Esophagus muscularis mucosa (tissue), 4 donors: ENCODE measurements at regions not wholly inside any gene's neighbourhood (a gene's known extent, or its start where the extent isn't known, plus 50 kb on each side); places are given as distances from the start of the nearest gene placed in this dataset.

Experiments
- DNase-seq: peaks from one replicate; pipeline ENCODE4 v3.0.0-alpha.2; 2017; ENCODE audit errors: extremely low spot score
- H3K27ac ChIP-seq, 4 donors: fragments of 200-600 bp; sonication (generic); replicated peaks in 1 of 4; 1 replicate in 3 of 4; 2 replicates in 1 of 4; pipeline ENCODE4 v1.5.1; 2016 to 2019; ENCODE audit warnings: mild to moderate bottlenecking in 1 of 4
- H3K27me3 ChIP-seq, 4 donors: fragments of 200-600 bp; sonication (generic); one replicate each; pipeline versions ENCODE4 v1.5.1 to v1.6.0; 2016 to 2019
- H3K36me3 ChIP-seq, 4 donors: fragments of 200-600 bp; sonication (generic); one replicate each; pipeline ENCODE4 v1.5.1; 2016 to 2019
- H3K4me1 ChIP-seq, 4 donors: fragments of 200-600 bp; sonication (generic); one replicate each; pipeline ENCODE4 v1.5.1; 2016 to 2019
- H3K4me3 ChIP-seq, 4 donors: fragments of 200-600 bp; sonication (generic); 1 replicate in 2 of 4; 2 replicates in 2 of 4; pipeline ENCODE4 v1.5.1; 2016 to 2019; ENCODE audit warnings: mild to moderate bottlenecking in 4 of 4, moderate library complexity in 1 of 4
- H3K9me3 ChIP-seq, 4 donors: fragments of 200-600 bp; sonication (generic); 1 replicate in 3 of 4; 2 replicates in 1 of 4; pipeline ENCODE4 v1.5.1; 2016 to 2019
- CTCF ChIP-seq, 3 experiments: fragments of 200-600 bp in 2 of 3; fragments of 450-650 bp in 1 of 3; sonication (generic) in 2 of 3; IDR thresholded peaks; one replicate each; pipeline ENCODE4 v1.5.1; 2017 to 2019; ENCODE audit warnings: antibody characterized with exemption in 3 of 3, mild to moderate bottlenecking in 2 of 3, moderate library complexity in 1 of 3
- EP300 ChIP-seq: sonication (generic); formaldehyde crosslinking; IDR thresholded peaks from one replicate; pipeline ENCODE4 v1.6.1; 2017; ENCODE audit warnings: antibody characterized with exemption
- POLR2A ChIP-seq: fragments of 450-650 bp; IDR thresholded peaks from one replicate; pipeline ENCODE4 v1.6.1; 2017; ENCODE audit warnings: antibody characterized with exemption, moderate library complexity, mild to moderate bottlenecking, low read depth
- POLR2AphosphoS5 ChIP-seq, 2 donors: sonication (generic); formaldehyde crosslinking; IDR thresholded peaks; one replicate each; pipeline ENCODE4 v1.6.1; 2017; ENCODE audit warnings: antibody characterized with exemption in 2 of 2
- whole genome bisulfite sequencing: methylation state at CpG from one replicate; pipeline ENCODE4 v1.1.5; 2018; 5-methylcytosine and 5-hydroxymethylcytosine counted together
- intact Hi-C: fragments of 100-400 bp; cut with DNase I; formaldehyde crosslinking; loops from one replicate; pipeline ENCODE4 v1.15.1; 2023

GRCh38 chr7:22639396-22639795, 87.6 kb upstream of the IL6 start:
- H3K4me3 ChIP-seq, result no peak overlapping the region
- intact Hi-C loops, result no loop called here
- no peak for DNase-seq

GRCh38 chr7:22635349-22635748, 91.7 kb upstream of the IL6 start:
- WGBS, result 57% methylated on average over 1 of the region's 1 CpG
- Histone ChIP-seq H3K9me3 (no peaks in the 10 kb centered on the region), H3K4me3 (no peak overlapping the region), H3K36me3 (no peaks in the 10 kb centered on the region), H3K4me1 (peaks cover 13 to 47% (median 43%) of the 10 kb centered on the region in 4 donors), H3K27me3 (no peaks in the 10 kb centered on the region), H3K27ac (peak overlapping the region in 1 of 4 donors; percentile 69)
- DNase-seq, result no peak
- no peak for TF ChIP-seq POLR2A
- no peak for TF ChIP-seq POLR2AphosphoS5 (IDR thresholded peaks at IDR 0.05)
- TF ChIP-seq CTCF (IDR thresholded peaks at IDR 0.05), result no peak
- TF ChIP-seq EP300, result peak; percentile 41
- intact Hi-C loops, result no loop called here

More at GRCh38 chr7:22639396-22639795, 87.6 kb upstream of the IL6 start:
- no peak for TF ChIP-seq POLR2AphosphoS5 (IDR thresholded peaks at IDR 0.05)
- no peak for TF ChIP-seq POLR2A
- no peak for TF ChIP-seq CTCF (IDR thresholded peaks at IDR 0.05)
- TF ChIP-seq EP300, result no peak
- H3K4me1 ChIP-seq, result peaks cover 3 to 17% (median 11%) of the 10 kb centered on the region in 4 donors
- H3K27me3 ChIP-seq, result no peaks in the 10 kb centered on the region
- H3K9me3 ChIP-seq, result peaks cover 0 to 23% (median 11%) of the 10 kb centered on the region in 4 donors
- no peaks in the 10 kb centered on the region for H3K36me3 ChIP-seq
- 66% methylated on average over 4 of the region's 4 CpGs for WGBS
- no peak overlapping the region for H3K27ac ChIP-seq

- Histone ChIP-seq H3K4me3 (no peak overlapping the region), H3K36me3 (no peaks in the 10 kb centered on the region), H3K27ac (peak overlapping the region; percentile 16 to 69 (median 39)), H3K9me3 (no peaks in the 10 kb centered on the region), H3K27me3 (no peaks in the 10 kb centered on the region), H3K4me1 (peaks cover 14 to 54% (median 50%) of the 10 kb centered on the region in 4 donors)
- DNase-seq, result no peak
- TF ChIP-seq CTCF (IDR thresholded peaks at IDR 0.05) (no peak), POLR2A (no peak), POLR2AphosphoS5 (IDR thresholded peaks at IDR 0.05) (no peak), EP300 (no peak)
- intact Hi-C loops, result no loop called here
- 37% methylated on average over 3 of the region's 3 CpGs for WGBS
Measured at GRCh38 chr7:22633954-22634474, 93.0 kb upstream of the IL6 start.

- H3K27ac ChIP-seq, result peak overlapping the region; percentile 16 to 69 (median 39)
- intact Hi-C loops, result no loop called here
- H3K9me3 ChIP-seq, result no peaks in the 10 kb centered on the region
- H3K27me3 ChIP-seq, result no peaks in the 10 kb centered on the region
- TF ChIP-seq CTCF (IDR thresholded peaks at IDR 0.05), result no peak
- no peak for TF ChIP-seq POLR2AphosphoS5 (IDR thresholded peaks at IDR 0.05)
- TF ChIP-seq POLR2A, result no peak
- TF ChIP-seq EP300, result no peak
- peaks cover 16 to 60% (median 54%) of the 10 kb centered on the region in 4 donors for H3K4me1 ChIP-seq
- WGBS, result 23% methylated on average over 2 of the region's 2 CpGs
- H3K36me3 ChIP-seq, result no peaks in the 10 kb centered on the region
- DNase-seq, result no peak
- no peak overlapping the region for H3K4me3 ChIP-seq
Measured at GRCh38 chr7:22633286-22633953, 93.6 kb upstream of the IL6 start.
